Natural killer cell (primary cell): ENCODE measurements at regions not wholly inside any gene's neighbourhood (a gene's known extent, or its start where the extent isn't known, plus 50 kb on each side); places are given as distances from the start of the nearest gene placed in this dataset.

Experiments
- ATAC-seq, 3 donors: fragments of 150-1000 bp in 2 of 3; fragments of 200-7000 bp in 1 of 3; cut with Tn5 transposase; 1 replicate in 1 of 3; 2 replicates in 2 of 3; pipeline ENCODE4 v1.10.0; 2021; ENCODE audit warnings: mild to moderate bottlenecking in 2 of 3, moderate library complexity in 2 of 3
- DNase-seq, 2 donors: peaks; one replicate each; pipeline versions ENCODE4 v3.0.0 to v3.0.0-alpha.2; 2013 to 2021; ENCODE audit warnings: mixed read lengths in 1 of 2
- H3K27ac ChIP-seq: one replicate; pipeline ENCODE4 v1.5.1; 2013; ENCODE audit warnings: mild to moderate bottlenecking, low read length
- H3K27me3 ChIP-seq: one replicate; pipeline ENCODE4 v1.6.1; 2013; ENCODE audit warnings: low read length; ENCODE audit not compliant: control insufficient read depth, insufficient read depth
- H3K36me3 ChIP-seq: one replicate; pipeline ENCODE4 v1.6.1; 2013; ENCODE audit warnings: low read length; ENCODE audit not compliant: control insufficient read depth, insufficient read depth
- H3K4me1 ChIP-seq: one replicate; pipeline ENCODE4 v1.6.1; 2013; ENCODE audit warnings: low read length; ENCODE audit not compliant: control insufficient read depth, insufficient read depth
- H3K4me3 ChIP-seq: one replicate; pipeline ENCODE4 v1.5.1; 2013; ENCODE audit warnings: low read length
- H3K9me3 ChIP-seq: one replicate; pipeline ENCODE4 v1.6.1; 2013; ENCODE audit warnings: low read length; ENCODE audit not compliant: control insufficient read depth, insufficient read depth
- H3K27ac Mint-ChIP-seq, 2 donors: one replicate each; pipeline ENCODE4 v1.8.0; 2022; ENCODE audit warnings: mild to moderate bottlenecking in 2 of 2, mixed read lengths in 2 of 2, moderate library complexity in 1 of 2
- H3K27me3 Mint-ChIP-seq, 2 donors: one replicate each; pipeline ENCODE4 v1.8.0; 2022; ENCODE audit warnings: low read depth in 2 of 2, mixed read lengths in 2 of 2
- H3K36me3 Mint-ChIP-seq: one replicate; pipeline ENCODE4 v1.8.0; 2022; ENCODE audit warnings: mixed read lengths
- H3K4me1 Mint-ChIP-seq, 2 donors: one replicate each; pipeline ENCODE4 v1.8.0; 2022; ENCODE audit warnings: mixed read lengths in 2 of 2
- H3K4me3 Mint-ChIP-seq: one replicate; pipeline ENCODE4 v1.8.0; 2022; ENCODE audit warnings: mild to moderate bottlenecking, moderate library complexity, mixed read lengths
- H3K9me3 Mint-ChIP-seq, 2 donors: one replicate each; pipeline ENCODE4 v1.8.0; 2022; ENCODE audit warnings: mixed read lengths in 2 of 2
- WGBS: methylation state at CpG from one replicate; pipeline ENCODE4 v1.1.7; 2013; ENCODE audit warnings: missing lambda C conversion rate; ENCODE audit not compliant: insufficient coverage; 5-methylcytosine and 5-hydroxymethylcytosine counted together
- intact Hi-C: fragments of 100-400 bp; cut with micrococcal nuclease; formaldehyde crosslinking; loops from one replicate; pipeline ENCODE4 v1.14.2; 2022
- TF ChIP-seq, protein P1 (sequence below): fragments of 200-600 bp; IDR thresholded peaks from one replicate; pipeline ENCODE4 v1.8.0; 2022; ENCODE audit warnings: antibody characterized with exemption

DNA sequence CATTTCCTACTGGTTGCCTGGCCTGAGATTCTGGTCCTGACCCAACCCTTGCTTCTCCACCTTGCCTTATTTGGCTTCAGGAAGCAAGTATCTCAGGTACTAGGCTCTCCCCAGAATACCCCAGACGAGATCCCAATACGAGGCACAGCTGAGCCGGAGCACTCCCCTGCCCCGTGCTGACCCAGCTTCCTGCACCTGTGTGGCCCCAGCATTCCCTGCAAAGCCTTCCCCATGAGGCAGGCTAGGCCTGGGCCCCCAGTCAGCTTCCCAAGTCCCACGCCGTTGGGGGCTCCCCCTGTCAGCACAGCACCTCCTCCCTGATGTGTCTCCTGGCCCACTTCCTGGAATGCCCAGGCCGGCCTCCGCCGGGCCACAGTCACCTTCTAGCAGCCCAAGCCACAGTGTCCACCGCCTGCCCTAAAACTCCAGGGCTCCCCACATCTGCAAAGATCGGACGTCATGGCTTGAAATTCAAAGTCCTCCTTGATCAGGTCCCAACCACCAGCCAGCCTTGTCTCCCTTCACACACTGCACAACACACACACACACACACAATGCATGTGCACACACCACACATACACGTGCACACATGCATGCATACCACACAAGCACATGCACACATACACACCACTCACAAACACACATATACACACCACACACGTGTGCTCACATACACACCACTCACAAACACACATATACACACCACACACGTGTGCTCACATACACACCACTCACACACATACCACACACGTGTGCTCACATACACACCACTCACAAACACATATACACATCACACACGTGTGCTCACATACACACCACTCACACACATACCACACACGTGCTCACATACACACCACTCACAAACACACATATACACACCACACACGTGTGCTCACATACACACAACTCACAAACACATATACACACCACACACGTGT lies 78.9 kb upstream of the FOXK1 start:
- ATAC-seq: no peak
- no peaks in the 10 kb centered on the region for H3K9me3 ChIP-seq
- WGBS: 91% methylated on average over 20 of the region's 20 CpGs

DNA sequence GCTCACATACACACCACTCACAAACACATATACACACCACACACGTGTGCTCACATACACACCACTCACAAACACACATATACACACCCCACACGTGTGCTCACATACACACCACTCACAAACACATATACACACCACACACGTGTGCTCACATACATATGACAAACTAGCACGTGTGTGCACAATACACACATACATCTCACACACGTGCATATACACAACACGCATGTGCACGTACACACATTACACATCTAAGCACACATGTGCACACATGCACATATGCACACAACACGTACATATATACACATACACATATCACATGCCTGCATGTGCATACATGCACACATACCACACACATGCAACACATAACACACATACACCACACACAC lies 78.3 kb upstream of the FOXK1 start:
- no peaks in the 10 kb centered on the region for H3K36me3 Mint-ChIP-seq
- 97% methylated on average over 8 of the region's 8 CpGs for WGBS
- no peaks in the 10 kb centered on the region for H3K4me1 Mint-ChIP-seq
- H3K27me3 Mint-ChIP-seq: peaks cover 0 to 3% of the 10 kb centered on the region in 2 donors
- Histone ChIP-seq H3K4me1 (no peaks in the 10 kb centered on the region), H3K27ac (no peak overlapping the region), H3K36me3 (no peaks in the 10 kb centered on the region), H3K27me3 (no peaks in the 10 kb centered on the region), H3K4me3 (no peak overlapping the region), H3K9me3 (no peaks in the 10 kb centered on the region)
- H3K4me3 Mint-ChIP-seq: no peak overlapping the region
- TF ChIP-seq, protein P1, sequence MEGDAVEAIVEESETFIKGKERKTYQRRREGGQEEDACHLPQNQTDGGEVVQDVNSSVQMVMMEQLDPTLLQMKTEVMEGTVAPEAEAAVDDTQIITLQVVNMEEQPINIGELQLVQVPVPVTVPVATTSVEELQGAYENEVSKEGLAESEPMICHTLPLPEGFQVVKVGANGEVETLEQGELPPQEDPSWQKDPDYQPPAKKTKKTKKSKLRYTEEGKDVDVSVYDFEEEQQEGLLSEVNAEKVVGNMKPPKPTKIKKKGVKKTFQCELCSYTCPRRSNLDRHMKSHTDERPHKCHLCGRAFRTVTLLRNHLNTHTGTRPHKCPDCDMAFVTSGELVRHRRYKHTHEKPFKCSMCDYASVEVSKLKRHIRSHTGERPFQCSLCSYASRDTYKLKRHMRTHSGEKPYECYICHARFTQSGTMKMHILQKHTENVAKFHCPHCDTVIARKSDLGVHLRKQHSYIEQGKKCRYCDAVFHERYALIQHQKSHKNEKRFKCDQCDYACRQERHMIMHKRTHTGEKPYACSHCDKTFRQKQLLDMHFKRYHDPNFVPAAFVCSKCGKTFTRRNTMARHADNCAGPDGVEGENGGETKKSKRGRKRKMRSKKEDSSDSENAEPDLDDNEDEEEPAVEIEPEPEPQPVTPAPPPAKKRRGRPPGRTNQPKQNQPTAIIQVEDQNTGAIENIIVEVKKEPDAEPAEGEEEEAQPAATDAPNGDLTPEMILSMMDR: no peak
- intact Hi-C loops: no loop called here
- H3K27ac Mint-ChIP-seq: no peak overlapping the region
- H3K9me3 Mint-ChIP-seq: no peaks in the 10 kb centered on the region
- ATAC-seq (no peak), DNase-seq (no peak)

More for the DNA sequence above, 78.9 kb upstream of the FOXK1 start:
- intact Hi-C loops: no loop called here
- H3K4me1 ChIP-seq: no peaks in the 10 kb centered on the region
- no peak overlapping the region for H3K4me3 ChIP-seq
- Mint-ChIP-seq H3K27me3 (peaks cover 0 to 3% of the 10 kb centered on the region in 2 donors), H3K4me3 (no peak overlapping the region), H3K36me3 (no peaks in the 10 kb centered on the region), H3K27ac (no peak overlapping the region), H3K4me1 (no peaks in the 10 kb centered on the region), H3K9me3 (no peaks in the 10 kb centered on the region)
- H3K27me3 ChIP-seq: no peaks in the 10 kb centered on the region
- H3K36me3 ChIP-seq: no peaks in the 10 kb centered on the region
- TF ChIP-seq, protein P1: no peak
- DNase-seq: no peak
- H3K27ac ChIP-seq: no peak overlapping the region

DNA sequence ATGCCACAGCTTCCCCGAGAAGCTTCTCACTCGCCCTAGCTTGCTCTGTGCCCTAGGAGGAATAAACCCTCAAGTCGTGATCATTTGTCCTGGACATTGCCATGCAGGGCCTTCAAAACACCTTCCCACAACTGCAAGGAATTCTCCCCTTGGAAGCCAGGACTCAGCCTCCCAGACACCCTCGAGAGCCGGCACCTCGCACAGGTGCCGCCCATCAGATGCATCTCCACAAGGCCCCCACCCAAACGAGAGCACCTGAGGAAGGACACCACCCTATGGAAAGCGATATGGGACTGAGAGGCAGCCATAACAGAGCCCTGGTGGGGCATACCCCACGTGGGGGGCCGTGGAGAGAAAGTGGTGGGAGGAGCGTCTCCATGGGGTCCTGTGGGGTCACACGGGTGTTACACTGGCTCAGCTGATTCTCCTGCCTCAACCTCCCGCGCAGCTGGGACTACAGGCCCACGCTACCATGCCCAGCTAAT lies 77.6 kb upstream of the FOXK1 start:
- no peak for DNase-seq
- H3K4me1 Mint-ChIP-seq: no peaks in the 10 kb centered on the region
- H3K27me3 ChIP-seq: no peaks in the 10 kb centered on the region
- TF ChIP-seq, protein P1: no peak
- WGBS: 87% methylated on average over 13 of the region's 16 CpGs
- no peak overlapping the region for H3K27ac ChIP-seq
- ATAC-seq: no peak
- H3K4me3 ChIP-seq: no peak overlapping the region
- intact Hi-C loops: no loop called here
- H3K9me3 ChIP-seq: no peaks in the 10 kb centered on the region
- no peak overlapping the region for H3K4me3 Mint-ChIP-seq
- no peaks in the 10 kb centered on the region for H3K4me1 ChIP-seq
- H3K36me3 ChIP-seq: no peaks in the 10 kb centered on the region
- H3K36me3 Mint-ChIP-seq: no peaks in the 10 kb centered on the region
- H3K27me3 Mint-ChIP-seq: peaks cover 0 to 3% of the 10 kb centered on the region in 2 donors
- H3K9me3 Mint-ChIP-seq: no peaks in the 10 kb centered on the region
- no peak overlapping the region for H3K27ac Mint-ChIP-seq
